Lower leg skin (tissue), 4 donors: ENCODE measurements at regions not wholly inside any gene's neighbourhood (a gene's known extent, or its start where the extent isn't known, plus 50 kb on each side); places are given as distances from the start of the nearest gene placed in this dataset.

Experiments
- DNase-seq, 2 donors: peaks; one replicate each; pipeline ENCODE4 v3.0.0-alpha.2; 2019; ENCODE audit warnings: low spot score in 2 of 2
- H3K4me3 ChIP-seq: fragments of 200-600 bp; sonication (generic); 2 replicates; pipeline ENCODE4 v1.5.1; 2017; ENCODE audit warnings: mild to moderate bottlenecking, low read depth; ENCODE audit not compliant: poor library complexity, severe bottlenecking
- CTCF ChIP-seq, 3 donors: fragments of 450-650 bp; IDR thresholded peaks; one replicate each; pipeline ENCODE4 v1.5.1; 2016; ENCODE audit warnings: antibody characterized with exemption in 3 of 3, mild to moderate bottlenecking in 3 of 3, moderate library complexity in 2 of 3
- POLR2A ChIP-seq, 2 donors: fragments of 450-650 bp; IDR thresholded peaks; one replicate each; pipeline ENCODE4 v1.6.1; 2016 to 2017; ENCODE audit warnings: antibody characterized with exemption in 2 of 2, mild to moderate bottlenecking in 1 of 2, moderate library complexity in 1 of 2
- WGBS, 2 donors: methylation state at CpG; one replicate each; pipeline ENCODE4 v1.1.5; 2018; 5-methylcytosine and 5-hydroxymethylcytosine counted together
- intact Hi-C: fragments of 100-400 bp; cut with DNase I; formaldehyde crosslinking; loops from one replicate; pipeline ENCODE4 v1.15.0; 2023; ENCODE audit warnings: low total_unique reads

DNA sequence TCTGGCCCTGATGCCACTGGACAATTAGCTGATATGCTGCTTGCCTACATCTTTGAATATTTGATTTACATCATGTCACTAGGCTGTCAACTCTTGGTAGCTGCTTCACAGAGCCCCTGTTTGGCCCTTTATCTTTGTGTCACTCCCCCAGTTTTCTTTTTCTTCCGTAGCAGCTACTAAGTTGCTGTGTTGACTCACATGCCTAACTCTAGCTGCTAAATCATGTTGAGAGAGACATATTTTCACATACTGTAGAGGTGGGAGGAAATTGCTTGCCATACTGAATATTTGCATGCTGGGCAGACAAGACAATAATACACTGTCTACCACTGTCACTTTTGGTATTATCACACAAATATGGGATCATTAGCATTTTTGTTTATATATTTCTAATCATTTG, 147.1 kb upstream of the NOVA1 start:
- no peak overlapping the region for H3K4me3 ChIP-seq
- intact Hi-C loops: no loop called here
- no peak for TF ChIP-seq POLR2A (IDR thresholded peaks at IDR 0.05)
- TF ChIP-seq CTCF (IDR thresholded peaks at IDR 0.05): no peak
- WGBS, 2 donors: 59 to 78% methylated on average over 1 of the region's 1 CpG
- DNase-seq: no peak

GRCh38 chr14:26761532-26761931, 163.7 kb upstream of the NOVA1 start:
- DNase-seq: no peak
- TF ChIP-seq POLR2A (IDR thresholded peaks at IDR 0.05): no peak
- TF ChIP-seq CTCF (IDR thresholded peaks at IDR 0.05): no peak
- 90 to 91% methylated on average over 9 of the region's 9 CpGs for WGBS, 2 donors
- intact Hi-C loops: no loop called here
- no peak overlapping the region for H3K4me3 ChIP-seq

DNA sequence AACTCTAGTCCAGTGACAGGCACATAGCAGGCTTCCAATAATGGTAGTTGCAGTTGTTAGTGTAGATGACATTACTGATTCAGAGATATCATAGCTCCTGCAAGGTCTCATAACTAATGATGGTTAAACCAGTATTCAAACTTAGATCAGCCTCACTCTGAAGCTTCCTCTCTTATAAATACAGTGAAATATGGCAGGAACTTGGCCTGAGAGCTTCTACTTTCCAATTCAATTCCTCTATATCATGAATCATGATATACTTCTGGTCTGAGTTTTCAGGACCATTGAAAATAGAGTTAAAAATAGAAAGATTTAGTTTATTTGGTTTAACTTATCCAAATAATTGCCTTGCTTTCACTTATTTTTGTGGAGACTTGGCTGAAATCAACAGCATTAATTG, 167.5 kb upstream of the NOVA1 start:
- DNase-seq: no peak
- TF ChIP-seq POLR2A (IDR thresholded peaks at IDR 0.05): no peak
- TF ChIP-seq CTCF (IDR thresholded peaks at IDR 0.05): no peak
- intact Hi-C loops: no loop called here
- no peak overlapping the region for H3K4me3 ChIP-seq

DNA sequence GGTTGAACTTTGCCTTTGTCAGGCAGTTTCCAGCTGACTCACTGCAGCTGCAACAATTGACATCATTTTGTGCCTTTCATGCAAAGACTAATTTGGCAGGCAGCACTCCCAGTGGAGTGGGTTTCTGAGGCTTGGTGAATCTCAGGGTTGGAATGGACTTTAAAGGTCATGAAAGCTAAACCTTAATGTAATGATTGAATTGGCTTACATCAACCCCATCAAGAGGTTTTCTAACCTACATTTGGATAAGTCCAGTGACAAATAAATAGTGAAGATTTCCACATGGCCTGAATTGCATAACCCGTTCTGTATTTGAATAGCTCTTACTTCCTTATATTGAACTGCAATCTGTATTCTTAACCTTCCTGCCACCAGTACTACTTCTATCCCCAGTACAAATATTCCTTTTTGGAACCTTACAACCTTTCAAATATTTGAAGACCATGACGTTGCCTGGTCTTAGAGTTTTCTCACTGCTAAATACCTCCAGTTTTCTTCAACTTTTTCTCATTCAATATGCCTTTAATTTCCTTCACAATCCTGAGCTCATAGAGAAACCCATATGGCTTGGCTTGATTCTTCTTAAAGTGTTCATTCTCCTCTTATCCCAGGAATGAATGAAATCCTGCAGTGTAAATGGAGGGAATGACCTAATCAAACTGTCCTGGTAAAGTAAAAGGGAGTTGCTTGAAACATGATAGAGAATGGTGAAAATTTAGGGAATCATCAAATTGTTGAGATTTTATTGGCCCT, 168.1 kb upstream of the NOVA1 start:
- H3K4me3 ChIP-seq: no peak overlapping the region
- TF ChIP-seq POLR2A (IDR thresholded peaks at IDR 0.05) (no peak), CTCF (IDR thresholded peaks at IDR 0.05) (no peak)
- intact Hi-C loops: no loop called here
- no peak for DNase-seq
- 45 to 47% methylated on average over 2 of the region's 2 CpGs for WGBS, 2 donors

DNA sequence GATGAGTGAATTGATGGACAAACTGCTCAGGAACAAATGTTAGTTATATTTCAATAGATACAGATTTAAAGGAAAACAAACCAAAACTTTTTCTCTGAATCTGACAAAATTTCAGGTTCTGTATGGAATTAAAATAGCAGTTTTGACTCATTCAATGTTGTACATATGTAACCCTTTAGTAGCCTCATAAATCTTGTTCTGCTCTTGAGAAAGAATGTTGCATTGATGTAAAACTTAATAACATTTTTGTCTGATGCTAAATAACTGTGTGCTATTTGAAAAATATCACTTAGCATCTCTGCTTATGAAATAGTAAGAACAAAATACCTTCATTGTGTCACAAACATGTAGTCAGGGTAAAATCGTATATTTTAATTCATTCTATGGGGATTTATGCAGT, 168.9 kb upstream of the NOVA1 start:
- no peak for DNase-seq
- TF ChIP-seq POLR2A (IDR thresholded peaks at IDR 0.05) (no peak), CTCF (IDR thresholded peaks at IDR 0.05) (no peak)
- intact Hi-C loops: no loop called here
- no peak overlapping the region for H3K4me3 ChIP-seq
- 84 to 96% methylated on average over 1 of the region's 1 CpG for WGBS, 2 donors
